Dedifferentiated amniotic fluid mesenchymal stem cell (primary cell): ENCODE measurements at regions not wholly inside any gene's neighbourhood (a gene's known extent, or its start where the extent isn't known, plus 50 kb on each side); places are given as distances from the start of the nearest gene placed in this dataset.

Experiments
- DNase-seq: peaks from one replicate; pipeline ENCODE4 v3.0.0-alpha.2; 2016; ENCODE audit errors: extremely low spot score

GRCh38 chr9:86893811-86894490 is 53.4 kb downstream of the GAS1 start:
- DNase-seq: no peak

- DNase-seq: no peak
These were observed 54.7 kb downstream of the GAS1 start for GRCh38 chr9:86892576-86892975.

- no peak for DNase-seq
These were observed 55.3 kb downstream of the GAS1 start for GRCh38 chr9:86891886-86892437.

- no peak for DNase-seq
These were observed 56.2 kb downstream of the GAS1 start for GRCh38 chr9:86891091-86891490.

- DNase-seq: no peak
These were observed 62.1 kb downstream of the GAS1 start for GRCh38 chr9:86885232-86885631.

- no peak for DNase-seq
These were observed 70.6 kb downstream of the GAS1 start for GRCh38 chr9:86876621-86877196.

GRCh38 chr9:86868616-86869015 is 78.7 kb downstream of the GAS1 start:
- DNase-seq: no peak

GRCh38 chr9:86867804-86868313 is 79.4 kb downstream of the GAS1 start:
- DNase-seq: no peak

- no peak for DNase-seq
These were observed 81.4 kb downstream of the GAS1 start for GRCh38 chr9:86865952-86866351.

- DNase-seq: no peak
These were observed 87.3 kb downstream of the GAS1 start for GRCh38 chr9:86860006-86860405.

GRCh38 chr9:86859056-86859455 is 88.2 kb downstream of the GAS1 start:
- no peak for DNase-seq

- no peak for DNase-seq
These were observed 89.3 kb downstream of the GAS1 start for GRCh38 chr9:86858009-86858408.

GRCh38 chr9:86856259-86856658 is 91.0 kb downstream of the GAS1 start:
- DNase-seq: no peak

- DNase-seq: peak; percentile 74
These were observed 92.3 kb downstream of the GAS1 start for GRCh38 chr9:86854898-86855523.

GRCh38 chr9:86846656-86847055 is 100.7 kb downstream of the GAS1 start:
- DNase-seq: peak; percentile 24

GRCh38 chr9:86843206-86843605 is 104.1 kb downstream of the GAS1 start:
- DNase-seq: no peak

GRCh38 chr9:86842573-86842972 is 104.7 kb downstream of the GAS1 start:
- DNase-seq: no peak

GRCh38 chr9:86839522-86839921 is 107.8 kb downstream of the GAS1 start:
- no peak for DNase-seq

- DNase-seq: no peak
These were observed 108.5 kb downstream of the GAS1 start for GRCh38 chr9:86838519-86839497.

GRCh38 chr9:86837345-86837744 is 110.0 kb downstream of the GAS1 start:
- no peak for DNase-seq

GRCh38 chr9:86836797-86837196 is 110.5 kb downstream of the GAS1 start:
- DNase-seq: no peak

GRCh38 chr9:86836266-86836665 is 111.0 kb downstream of the GAS1 start:
- DNase-seq: no peak
